ENCODE measurements at regions not wholly inside any gene's neighbourhood (a gene's known extent, or its start where the extent isn't known, plus 50 kb on each side); places are given as distances from the start of the nearest gene placed in this dataset.

- no peak for TF ChIP-seq GATA3 (IDR thresholded peaks at IDR 0.05; ENCODE audit: low read depth, low read length)
- TF ChIP-seq GATA2 (IDR thresholded peaks at IDR 0.05; ENCODE audit: low read depth, low read length) = no peak
These were observed 550.0 kb downstream of the MN1 start for GRCh38 chr22:27251563-27251962.

- no peak for TF ChIP-seq GATA3 (IDR thresholded peaks at IDR 0.05; ENCODE audit: low read depth, low read length)
- no peak for TF ChIP-seq GATA2 (IDR thresholded peaks at IDR 0.05; ENCODE audit: low read depth, low read length)
These were observed 549.1 kb downstream of the MN1 start for GRCh38 chr22:27252282-27253049.

- TF ChIP-seq GATA3 (IDR thresholded peaks at IDR 0.05; ENCODE audit: low read depth, low read length) (no peak), GATA2 (IDR thresholded peaks at IDR 0.05; ENCODE audit: low read depth, low read length) (no peak)
These were observed 548.3 kb downstream of the MN1 start for GRCh38 chr22:27253108-27253902.

GRCh38 chr22:27255580-27255979 lies 546.0 kb downstream of the MN1 start:
- TF ChIP-seq GATA3 (IDR thresholded peaks at IDR 0.05; ENCODE audit: low read depth, low read length) (no peak), GATA2 (IDR thresholded peaks at IDR 0.05; ENCODE audit: low read depth, low read length) (no peak)

GRCh38 chr22:27257987-27258386 lies 543.6 kb downstream of the MN1 start:
- TF ChIP-seq GATA3 (IDR thresholded peaks at IDR 0.05; ENCODE audit: low read depth, low read length) = no peak
- no peak for TF ChIP-seq GATA2 (IDR thresholded peaks at IDR 0.05; ENCODE audit: low read depth, low read length)

GRCh38 chr22:27258616-27259172 lies 542.9 kb downstream of the MN1 start:
- TF ChIP-seq GATA3 (IDR thresholded peaks at IDR 0.05; ENCODE audit: low read depth, low read length) (no peak), GATA2 (IDR thresholded peaks at IDR 0.05; ENCODE audit: low read depth, low read length) (no peak)

GRCh38 chr22:27259433-27259832 lies 542.1 kb downstream of the MN1 start:
- TF ChIP-seq GATA2 (IDR thresholded peaks at IDR 0.05; ENCODE audit: low read depth, low read length) = peak; percentile 46; the same call in 1 of the 2 replicates
- TF ChIP-seq GATA3 (IDR thresholded peaks at IDR 0.05; ENCODE audit: low read depth, low read length) = no peak

GRCh38 chr22:27260087-27260698 lies 541.4 kb downstream of the MN1 start:
- no peak for TF ChIP-seq GATA2 (IDR thresholded peaks at IDR 0.05; ENCODE audit: low read depth, low read length)
- no peak for TF ChIP-seq GATA3 (IDR thresholded peaks at IDR 0.05; ENCODE audit: low read depth, low read length)

- no peak for TF ChIP-seq GATA2 (IDR thresholded peaks at IDR 0.05; ENCODE audit: low read depth, low read length)
- no peak for TF ChIP-seq GATA3 (IDR thresholded peaks at IDR 0.05; ENCODE audit: low read depth, low read length)
These were observed 539.2 kb downstream of the MN1 start for GRCh38 chr22:27262361-27262760.

- no peak for TF ChIP-seq GATA2 (IDR thresholded peaks at IDR 0.05; ENCODE audit: low read depth, low read length)
- TF ChIP-seq GATA3 (IDR thresholded peaks at IDR 0.05; ENCODE audit: low read depth, low read length) = no peak
These were observed 537.4 kb downstream of the MN1 start for GRCh38 chr22:27264184-27264583.

GRCh38 chr22:27267145-27267544 lies 534.4 kb downstream of the MN1 start:
- TF ChIP-seq GATA3 (IDR thresholded peaks at IDR 0.05; ENCODE audit: low read depth, low read length) (no peak), GATA2 (IDR thresholded peaks at IDR 0.05; ENCODE audit: low read depth, low read length) (no peak)

GRCh38 chr22:27269751-27270543 lies 531.6 kb downstream of the MN1 start:
- TF ChIP-seq GATA3 (IDR thresholded peaks at IDR 0.05; ENCODE audit: low read depth, low read length) = no peak
- TF ChIP-seq GATA2 (IDR thresholded peaks at IDR 0.05; ENCODE audit: low read depth, low read length) = no peak

GRCh38 chr22:27270818-27271510 lies 530.6 kb downstream of the MN1 start:
- no peak for TF ChIP-seq GATA3 (IDR thresholded peaks at IDR 0.05; ENCODE audit: low read depth, low read length)
- TF ChIP-seq GATA2 (IDR thresholded peaks at IDR 0.05; ENCODE audit: low read depth, low read length) = no peak
